Panc1 (cell line): ENCODE measurements at regions not wholly inside any gene's neighbourhood (a gene's known extent, or its start where the extent isn't known, plus 50 kb on each side); places are given as distances from the start of the nearest gene placed in this dataset.

Experiments used
- POLR2AphosphoS5 ChIP-seq: IDR thresholded peaks from 2 replicates; pipeline ENCODE4 v1.6.1; 2012; ENCODE audit warnings: mild to moderate bottlenecking, low read depth, low read length, moderate library complexity
- TF ChIP-seq, protein P1 (sequence below): fragments of 450-650 bp; IDR thresholded peaks from 2 replicates; pipeline ENCODE4 v1.5.1; 2017; ENCODE audit warnings: mild to moderate bottlenecking

DNA sequence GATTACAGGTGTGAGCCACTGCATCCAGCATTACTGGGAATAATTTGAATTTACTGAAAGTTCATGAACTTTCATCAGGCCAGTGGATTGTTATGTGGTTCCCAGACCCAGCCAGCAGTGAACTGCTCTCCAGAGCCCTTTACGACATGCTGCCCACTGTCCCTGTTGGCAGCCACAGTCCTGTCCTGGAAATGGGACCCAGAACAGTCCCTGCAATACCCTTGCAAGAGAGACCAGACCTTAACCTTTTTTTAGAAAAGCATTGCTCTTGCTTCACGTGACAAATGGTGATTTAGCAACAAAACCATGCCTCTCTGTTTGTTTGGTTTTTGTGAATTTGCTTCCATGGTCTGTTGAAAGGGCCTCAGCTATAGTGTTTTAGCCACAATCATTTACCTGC is 367.3 kb upstream of the C2CD4B start:
- TF ChIP-seq, protein P1, sequence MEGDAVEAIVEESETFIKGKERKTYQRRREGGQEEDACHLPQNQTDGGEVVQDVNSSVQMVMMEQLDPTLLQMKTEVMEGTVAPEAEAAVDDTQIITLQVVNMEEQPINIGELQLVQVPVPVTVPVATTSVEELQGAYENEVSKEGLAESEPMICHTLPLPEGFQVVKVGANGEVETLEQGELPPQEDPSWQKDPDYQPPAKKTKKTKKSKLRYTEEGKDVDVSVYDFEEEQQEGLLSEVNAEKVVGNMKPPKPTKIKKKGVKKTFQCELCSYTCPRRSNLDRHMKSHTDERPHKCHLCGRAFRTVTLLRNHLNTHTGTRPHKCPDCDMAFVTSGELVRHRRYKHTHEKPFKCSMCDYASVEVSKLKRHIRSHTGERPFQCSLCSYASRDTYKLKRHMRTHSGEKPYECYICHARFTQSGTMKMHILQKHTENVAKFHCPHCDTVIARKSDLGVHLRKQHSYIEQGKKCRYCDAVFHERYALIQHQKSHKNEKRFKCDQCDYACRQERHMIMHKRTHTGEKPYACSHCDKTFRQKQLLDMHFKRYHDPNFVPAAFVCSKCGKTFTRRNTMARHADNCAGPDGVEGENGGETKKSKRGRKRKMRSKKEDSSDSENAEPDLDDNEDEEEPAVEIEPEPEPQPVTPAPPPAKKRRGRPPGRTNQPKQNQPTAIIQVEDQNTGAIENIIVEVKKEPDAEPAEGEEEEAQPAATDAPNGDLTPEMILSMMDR, result no peak
- no peak for TF ChIP-seq POLR2AphosphoS5
